HG03159 (cell line): ENCODE measurements at regions not wholly inside any gene's neighbourhood (a gene's known extent, or its start where the extent isn't known, plus 50 kb on each side); places are given as distances from the start of the nearest gene placed in this dataset.

Experiments
- ATAC-seq: cut with Tn5 transposase; IDR thresholded peaks from one replicate; pipeline ENCODE4 v1.9.1; 2021; ENCODE audit warnings: mild to moderate bottlenecking, moderate library complexity; ENCODE audit not compliant: unreplicated experiment

DNA sequence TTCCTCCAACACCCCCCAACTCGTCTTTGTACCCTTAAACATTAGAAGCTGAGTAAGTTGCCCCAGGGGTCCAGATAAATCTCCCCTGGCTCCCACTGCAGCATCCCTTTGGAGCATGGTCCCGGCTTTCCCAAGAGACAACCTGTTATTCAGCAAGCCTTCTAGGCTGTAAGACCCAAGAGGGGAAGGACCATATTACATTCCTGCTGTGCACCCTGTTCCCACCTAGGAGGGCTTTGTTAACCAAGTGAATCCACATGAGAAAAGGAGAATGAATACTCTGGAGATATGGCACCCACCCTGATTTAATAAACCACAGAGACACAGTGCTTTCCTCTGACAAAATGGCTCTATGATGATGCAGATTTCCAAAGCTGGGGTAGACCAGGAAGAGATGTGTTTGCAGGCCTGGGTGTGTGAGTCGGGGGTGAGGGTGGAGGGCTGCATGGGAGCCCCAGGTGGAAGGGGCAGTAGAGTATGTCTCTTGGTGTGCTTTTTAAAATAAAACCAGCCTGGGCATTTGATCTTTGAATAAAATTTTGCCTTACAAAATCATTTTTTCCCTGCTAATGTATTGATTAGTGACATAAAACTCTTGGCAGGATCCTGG is 325.2 kb downstream of the DRD1 start:
- no peak for ATAC-seq

- no peak for ATAC-seq
Observed at GRCh38 chr5:175116466-175117048, 327.4 kb downstream of the DRD1 start.

GRCh38 chr5:175115831-175116230 is 328.2 kb downstream of the DRD1 start:
- ATAC-seq = no peak

GRCh38 chr5:175113947-175114346 is 330.0 kb downstream of the DRD1 start:
- no peak for ATAC-seq

- ATAC-seq = no peak
Observed at GRCh38 chr5:175109058-175109755, 334.8 kb downstream of the DRD1 start.

- no peak for ATAC-seq
Observed at GRCh38 chr5:175107865-175108264, 336.1 kb downstream of the DRD1 start.

- no peak for ATAC-seq
Observed at GRCh38 chr5:175107028-175107588, 336.9 kb downstream of the DRD1 start.

DNA sequence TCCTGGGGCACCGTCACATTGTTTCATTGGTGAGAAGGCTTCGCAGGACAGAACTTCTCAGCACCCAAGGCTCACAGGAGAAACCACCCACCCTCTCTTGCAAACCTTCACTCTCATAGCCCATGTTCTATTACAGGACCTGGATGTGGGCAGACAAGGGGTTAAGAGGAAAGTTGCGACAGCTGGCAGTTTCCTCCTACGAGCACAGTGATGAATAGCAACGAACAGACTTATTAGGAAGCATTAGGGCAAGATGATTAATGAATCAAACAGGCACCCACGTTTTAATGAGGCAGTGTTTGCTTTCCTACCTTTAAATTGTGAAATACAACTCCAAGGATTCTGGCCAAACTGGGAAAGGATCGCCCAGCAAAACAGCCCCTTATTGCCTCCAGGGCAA is 339.3 kb downstream of the DRD1 start:
- ATAC-seq = no peak

DNA sequence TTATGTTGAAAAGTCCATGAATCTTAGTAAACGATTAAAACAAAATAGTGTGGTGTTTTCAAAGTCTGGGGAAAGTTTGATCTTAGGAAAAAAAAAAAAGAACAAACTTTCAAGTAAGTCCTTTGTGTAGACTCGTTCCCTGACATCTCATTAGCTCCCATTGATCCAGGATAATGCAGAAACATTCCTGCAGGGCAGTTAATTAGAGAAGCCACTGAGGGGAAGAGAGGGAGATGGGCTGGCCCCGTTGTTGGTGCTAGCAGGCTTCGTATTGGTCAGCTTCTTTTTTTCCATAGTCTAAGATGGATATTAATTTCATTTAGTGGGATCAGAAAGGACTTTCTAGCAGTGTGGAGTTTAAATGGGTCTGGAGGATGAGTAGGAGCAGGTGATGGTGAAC is 340.2 kb downstream of the DRD1 start:
- no peak for ATAC-seq

GRCh38 chr5:175102717-175103116 is 341.3 kb downstream of the DRD1 start:
- no peak for ATAC-seq

DNA sequence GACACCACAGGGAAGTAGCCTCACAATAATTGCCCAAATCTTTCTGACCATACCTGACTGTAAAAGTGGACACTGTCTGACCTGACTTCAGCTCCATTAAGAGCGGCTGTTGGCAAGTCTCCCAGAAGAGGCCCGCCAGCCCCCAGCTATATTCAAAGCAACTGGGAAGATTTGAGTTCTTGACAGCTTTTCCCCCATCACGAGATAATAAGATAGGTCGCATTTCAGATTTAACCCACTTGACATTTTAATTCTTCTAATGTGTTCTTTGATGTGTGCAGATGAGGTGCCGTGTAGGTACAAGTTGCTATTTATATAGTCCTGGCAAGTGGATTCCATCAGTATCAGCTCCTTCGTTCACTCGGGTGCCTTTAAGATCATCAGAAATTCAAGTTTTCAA is 345.7 kb downstream of the DRD1 start:
- ATAC-seq = no peak

DNA sequence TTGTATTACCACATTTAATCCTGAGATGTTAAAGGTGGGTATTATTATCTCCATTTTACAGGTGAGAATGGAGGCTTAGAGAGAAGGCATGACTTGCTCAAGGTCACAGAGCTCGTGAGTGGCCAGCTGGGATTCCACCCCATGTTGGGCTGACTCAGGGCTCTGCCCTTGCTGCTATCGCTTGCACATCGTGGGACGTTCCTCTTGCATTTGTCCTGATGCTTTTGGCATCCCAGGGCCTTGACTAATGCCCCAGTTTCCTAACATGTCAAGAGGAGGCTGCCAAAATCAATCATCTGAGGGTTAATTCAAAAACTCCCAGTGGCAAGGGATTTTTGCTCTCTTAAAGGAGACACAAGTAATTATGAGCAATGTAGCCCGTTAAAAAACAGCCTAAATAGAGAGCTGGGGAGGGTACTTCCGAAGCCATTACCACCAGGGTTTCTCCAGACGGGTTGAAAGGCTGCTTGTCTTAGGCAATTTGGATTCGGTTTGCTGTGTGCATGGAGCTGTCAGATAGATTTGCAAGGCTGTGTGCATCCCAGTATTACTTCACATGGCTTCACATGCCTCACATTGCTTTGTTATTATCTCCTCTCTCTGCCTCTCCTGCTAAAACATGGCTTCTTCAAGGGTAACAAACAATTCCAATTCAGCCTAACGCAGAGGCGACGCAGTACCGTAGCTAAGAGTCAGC is 347.4 kb downstream of the DRD1 start:
- ATAC-seq = no peak

- no peak for ATAC-seq
Observed at GRCh38 chr5:175094461-175094860, 349.5 kb downstream of the DRD1 start.

DNA sequence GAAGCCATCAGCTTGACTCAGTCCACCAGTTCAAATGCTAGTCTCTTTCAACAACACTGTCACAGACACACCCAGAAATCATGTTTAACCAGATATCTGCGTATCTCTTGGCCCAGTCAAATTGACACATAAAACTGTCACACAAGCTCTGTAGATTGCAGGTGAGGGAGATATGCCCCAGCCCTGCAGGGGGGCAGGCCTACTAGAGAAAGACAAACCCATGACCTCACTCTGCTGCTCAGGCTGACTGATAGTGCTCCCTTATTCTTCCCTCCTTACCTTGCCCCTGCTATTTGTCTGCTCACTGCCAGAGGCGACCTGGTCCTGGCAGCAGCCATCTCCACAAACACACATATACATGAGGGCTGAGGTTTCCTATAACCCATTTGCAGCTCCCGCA is 351.3 kb downstream of the DRD1 start:
- ATAC-seq = no peak

DNA sequence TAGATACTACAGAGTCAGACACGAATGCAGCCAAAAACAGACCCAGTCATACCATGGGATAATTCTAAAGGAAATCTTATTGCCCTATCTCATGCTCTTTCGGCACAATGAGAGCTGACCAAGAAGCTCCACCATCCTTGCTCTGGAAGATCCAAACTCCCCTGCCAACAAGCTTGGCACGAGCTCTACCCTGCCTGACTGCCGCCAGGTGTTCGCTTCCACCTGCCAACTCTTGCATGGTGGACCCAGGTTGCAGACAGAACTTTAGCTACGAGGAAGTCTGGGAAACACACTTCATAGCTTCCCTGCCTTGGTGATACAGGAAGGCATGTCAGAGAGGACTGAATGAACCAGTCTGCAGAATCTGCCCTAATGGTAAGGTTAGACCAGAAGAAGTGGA is 355.0 kb downstream of the DRD1 start:
- ATAC-seq = no peak

DNA sequence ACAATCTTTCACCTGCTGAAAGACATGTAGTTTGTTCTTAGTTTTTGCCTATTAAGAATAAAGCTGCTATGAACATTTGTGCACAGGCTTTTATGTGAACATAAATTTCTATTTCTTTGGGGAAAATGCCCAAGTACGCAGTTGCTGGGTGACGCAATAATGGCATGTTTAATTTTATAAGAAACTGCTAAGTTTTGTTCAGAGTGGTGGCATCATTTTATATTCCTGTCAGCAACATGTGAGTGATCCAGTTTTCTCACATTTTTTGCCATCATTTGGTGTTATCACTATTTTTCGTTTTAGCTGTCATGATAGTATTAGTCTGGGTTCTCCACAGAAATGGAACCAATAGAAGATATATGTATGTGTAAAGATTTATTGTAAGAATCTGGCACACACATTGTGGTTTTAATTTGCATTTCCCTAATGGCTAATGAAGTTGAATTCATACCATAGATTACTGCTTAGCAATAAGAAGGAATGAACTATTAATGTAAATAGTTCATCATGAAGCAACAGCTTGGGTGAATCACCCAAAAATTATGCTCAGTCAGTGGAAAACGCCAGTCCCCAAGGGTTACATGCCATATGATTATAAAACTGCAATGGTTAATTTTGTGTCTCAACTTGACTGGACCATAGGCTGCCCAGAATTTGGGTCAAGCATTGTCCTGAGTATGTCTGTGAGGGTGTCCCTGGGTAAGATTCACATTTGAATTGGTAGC is 358.6 kb downstream of the MSX2 start:
- no peak for ATAC-seq

GRCh38 chr5:175082346-175082745 is 358.0 kb downstream of the MSX2 start:
- ATAC-seq = no peak

DNA sequence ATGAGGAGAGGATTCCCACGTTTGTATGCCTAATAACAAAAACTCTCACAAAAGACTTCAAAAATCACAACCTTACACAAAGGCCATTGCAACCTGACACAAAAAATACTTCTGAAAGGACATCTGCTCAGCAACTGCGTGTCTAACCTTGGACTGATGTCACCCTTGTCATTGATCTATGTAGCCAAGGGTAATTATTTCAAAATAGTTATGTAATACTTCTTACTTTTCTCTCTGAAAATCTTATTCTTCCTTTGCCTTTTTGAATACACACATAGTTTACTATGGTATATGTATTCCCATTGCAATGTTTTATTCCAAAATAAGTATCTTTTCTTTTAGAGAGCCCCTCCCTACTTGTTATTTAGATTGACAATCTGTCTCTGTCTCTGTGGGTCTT is 355.3 kb downstream of the MSX2 start:
- no peak for ATAC-seq

GRCh38 chr5:175070283-175070682 is 345.9 kb downstream of the MSX2 start:
- ATAC-seq = no peak

GRCh38 chr5:175060257-175060656 is 335.9 kb downstream of the MSX2 start:
- no peak for ATAC-seq

GRCh38 chr5:175059687-175060211 is 335.4 kb downstream of the MSX2 start:
- ATAC-seq = no peak
